T-helper 1 cell (primary cell): ENCODE measurements at regions not wholly inside any gene's neighbourhood (a gene's known extent, or its start where the extent isn't known, plus 50 kb on each side); places are given as distances from the start of the nearest gene placed in this dataset.

Experiments
- DNase-seq, 5 donors: peaks; one replicate each; pipeline ENCODE4 v3.0.0-alpha.2; 2012 to 2020

DNA sequence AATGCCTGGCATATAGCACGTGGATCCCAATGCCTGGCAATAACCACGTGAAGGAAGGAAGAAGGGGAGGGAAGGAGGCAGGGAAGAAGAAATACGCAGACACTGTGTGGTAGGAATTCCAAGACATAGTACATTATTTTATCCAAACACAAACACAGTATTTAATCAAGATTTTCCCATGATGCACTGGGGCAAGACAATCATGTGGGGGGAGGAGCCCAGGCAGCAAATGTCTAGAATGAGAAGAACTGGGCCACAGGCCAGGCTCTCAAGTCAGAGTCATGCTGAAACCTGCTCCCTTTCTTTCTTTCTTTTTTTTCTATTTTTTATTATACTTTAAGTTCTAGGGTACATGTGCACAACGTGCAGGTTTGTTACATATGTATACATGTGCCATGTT is 717.9 kb downstream of the UQCRFS1 start:
- DNase-seq, result no peak

GRCh38 chr19:28494461-28494860 is 718.5 kb downstream of the UQCRFS1 start:
- DNase-seq, result no peak

DNA sequence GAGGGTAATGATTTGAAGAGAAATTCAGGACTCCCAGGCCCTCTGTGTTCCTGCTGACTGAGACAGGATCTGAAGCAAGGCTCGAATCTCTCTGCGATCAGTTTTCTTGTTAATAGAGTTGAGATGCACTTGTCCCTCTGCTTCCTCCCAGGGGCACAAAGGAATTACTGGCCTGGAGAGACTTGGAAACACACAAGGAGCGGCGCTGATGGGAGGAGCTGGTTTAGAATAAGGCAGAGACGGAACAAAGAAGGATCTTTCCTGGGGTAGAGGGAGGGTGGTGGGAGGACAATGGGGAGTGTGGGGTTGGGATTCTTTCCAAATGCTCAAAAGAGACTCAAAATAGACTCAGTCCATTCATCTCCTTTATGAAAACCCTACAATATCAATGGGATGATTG is 719.1 kb downstream of the UQCRFS1 start:
- no peak for DNase-seq

DNA sequence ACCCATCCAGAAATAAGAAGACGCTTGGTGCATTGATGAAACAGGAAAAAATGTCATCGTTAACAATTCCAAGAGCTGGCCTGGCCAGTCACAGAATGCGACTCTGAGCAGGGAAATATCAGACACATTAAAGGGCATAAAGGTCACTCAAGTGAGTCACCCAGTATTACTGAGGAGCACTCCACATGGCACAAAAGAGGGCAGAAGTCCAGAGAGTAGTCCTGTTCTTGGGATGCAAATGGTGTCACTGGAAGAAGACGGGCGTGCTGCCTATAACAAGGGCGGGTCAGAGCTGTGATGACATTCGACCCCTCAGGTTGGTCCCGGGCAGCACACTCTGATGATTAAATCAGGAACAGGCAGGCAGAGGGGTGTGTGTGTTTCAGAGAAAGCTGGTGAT is 720.3 kb downstream of the UQCRFS1 start:
- DNase-seq, result no peak

DNA sequence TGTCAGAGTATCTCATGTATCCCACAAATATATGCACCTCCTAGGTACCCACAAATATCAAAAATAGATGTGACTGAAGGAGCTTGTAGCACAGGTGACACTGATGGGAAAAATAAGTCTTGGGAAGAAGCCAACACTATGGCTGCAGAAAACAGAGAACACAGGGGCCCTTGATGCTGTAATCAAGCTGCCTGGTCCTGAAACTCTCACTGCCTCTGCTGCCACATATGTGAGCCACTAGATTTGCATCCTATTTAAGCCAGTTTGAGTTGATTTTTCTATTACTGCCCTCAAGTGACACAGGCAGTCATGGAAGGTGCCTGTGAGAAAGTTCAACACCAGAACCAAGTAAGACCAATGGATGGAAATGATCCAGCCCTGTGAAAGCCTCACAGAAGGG is 720.8 kb downstream of the UQCRFS1 start:
- no peak for DNase-seq

GRCh38 chr19:28489776-28490175 is 723.2 kb downstream of the UQCRFS1 start:
- DNase-seq, result no peak

DNA sequence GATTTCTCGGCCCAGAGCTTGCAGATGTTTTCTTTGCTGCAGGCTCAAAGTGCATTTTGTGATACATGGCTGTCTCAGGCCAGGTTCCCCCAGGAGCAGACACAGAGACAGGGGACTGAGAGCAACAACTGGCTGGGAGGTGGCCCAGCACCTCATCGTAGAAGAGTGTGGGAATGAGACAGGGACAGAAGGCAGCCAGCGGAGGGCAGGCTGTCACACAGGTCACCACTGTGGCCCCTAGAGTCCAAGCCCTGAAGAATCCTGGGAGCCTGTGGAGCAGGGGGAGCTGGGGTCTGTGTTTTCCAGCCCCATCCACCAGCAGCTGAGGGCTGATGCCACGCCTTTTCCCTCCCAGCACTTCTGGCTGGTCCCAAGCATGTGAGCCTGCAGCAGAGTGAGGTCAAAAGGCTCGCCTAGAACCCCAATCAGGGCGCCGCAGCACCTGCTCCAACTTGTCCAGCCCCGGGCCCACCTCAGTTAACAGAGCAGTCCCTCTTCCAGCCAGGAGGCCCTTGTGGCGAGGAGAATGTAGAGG is 723.8 kb downstream of the UQCRFS1 start:
- DNase-seq, result no peak

DNA sequence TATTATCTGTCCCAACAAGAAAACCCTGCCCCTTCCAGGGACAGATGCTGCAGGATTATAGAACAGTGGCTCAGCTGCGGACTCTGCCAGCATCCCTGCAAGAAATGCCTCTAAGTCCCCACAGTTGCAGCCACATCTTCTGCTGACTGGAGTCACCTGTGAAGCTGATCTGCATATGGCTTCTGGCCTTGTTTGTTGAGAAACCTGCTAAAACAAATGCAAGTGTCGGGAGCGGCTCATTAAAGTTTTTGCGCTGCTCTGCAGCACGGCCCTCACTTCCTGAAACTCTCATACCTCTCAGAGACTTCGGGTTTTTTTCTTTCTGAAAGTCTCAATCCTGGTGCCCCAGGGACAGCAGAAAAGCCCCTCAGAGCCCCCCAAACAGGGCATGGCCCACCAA is 725.0 kb downstream of the UQCRFS1 start:
- no peak for DNase-seq

- DNase-seq, result no peak
Observed at GRCh38 chr19:28486926-28487325, 726.0 kb downstream of the UQCRFS1 start.

GRCh38 chr19:28486473-28486872 is 726.5 kb downstream of the UQCRFS1 start:
- no peak for DNase-seq

GRCh38 chr19:28485292-28485691 is 727.7 kb downstream of the UQCRFS1 start:
- no peak for DNase-seq

GRCh38 chr19:28483197-28483596 is 729.8 kb downstream of the UQCRFS1 start:
- DNase-seq, result no peak

- DNase-seq, result no peak
Observed at GRCh38 chr19:28482221-28482620, 730.7 kb downstream of the UQCRFS1 start.

GRCh38 chr19:28481674-28482073 is 731.3 kb downstream of the UQCRFS1 start:
- DNase-seq, result no peak

DNA sequence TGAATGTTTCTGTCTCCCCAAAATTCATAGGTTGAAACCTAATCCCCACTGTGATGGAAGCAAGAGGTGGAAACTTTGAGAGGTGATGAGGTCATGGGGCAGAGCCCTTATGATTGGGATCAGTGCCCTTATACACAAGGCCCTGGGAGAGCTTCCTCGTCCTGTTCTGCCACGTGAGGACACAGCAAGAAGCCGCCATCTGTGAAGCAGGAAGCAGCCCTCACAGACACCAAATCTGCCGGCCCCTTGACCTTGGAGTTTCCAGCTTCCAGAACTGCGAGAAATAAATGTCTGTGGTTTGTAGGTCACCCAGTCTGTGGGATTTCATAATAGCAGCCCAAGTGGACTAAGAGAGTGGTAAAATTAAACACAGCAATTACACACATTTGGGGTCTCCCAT is 737.4 kb downstream of the UQCRFS1 start:
- no peak for DNase-seq

DNA sequence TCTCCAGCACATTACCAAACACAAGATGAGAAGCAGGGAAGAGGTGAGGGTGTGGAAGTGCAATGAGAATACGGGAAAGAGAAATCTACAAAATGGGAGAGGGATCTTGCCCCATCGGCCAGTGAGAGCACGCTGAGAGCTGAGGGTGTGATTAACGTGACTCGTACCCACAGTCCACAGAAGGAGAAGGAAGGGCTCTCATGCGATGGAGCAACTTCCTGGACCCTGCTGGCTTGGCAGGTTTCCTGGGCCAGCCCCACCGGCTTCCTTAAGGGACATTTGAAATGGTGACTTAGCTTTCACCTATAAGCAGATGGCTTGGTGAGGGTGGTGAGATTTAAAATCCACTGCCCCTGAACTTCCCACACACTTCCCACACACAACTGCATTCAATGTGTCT is 740.1 kb downstream of the UQCRFS1 start:
- DNase-seq, result no peak

GRCh38 chr19:28471731-28472510 is 741.0 kb downstream of the UQCRFS1 start:
- DNase-seq, result no peak

DNA sequence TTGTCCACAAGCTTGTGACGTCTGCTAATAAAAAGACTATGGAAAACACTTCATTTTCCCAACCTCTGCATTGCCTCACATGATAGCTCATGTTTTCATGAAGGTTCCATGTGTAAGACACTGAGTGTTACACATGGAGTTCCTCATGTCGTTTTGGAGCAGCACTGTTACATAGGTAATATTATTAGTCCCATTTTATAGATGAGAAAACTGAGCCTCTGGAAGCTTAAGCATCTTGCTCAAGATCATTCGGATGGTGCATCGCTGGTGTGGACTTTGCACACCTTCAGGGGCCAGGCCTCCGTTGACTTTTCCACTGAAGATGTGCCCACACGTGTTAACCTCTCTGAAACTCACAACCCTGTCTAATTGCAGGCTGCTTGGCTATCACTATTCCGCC is 743.4 kb downstream of the UQCRFS1 start:
- no peak for DNase-seq

- no peak for DNase-seq
Observed at GRCh38 chr19:28468701-28469459, 744.1 kb downstream of the UQCRFS1 start.

- peak in 2 of 5 donors; percentile 13 to 45 for DNase-seq
Observed at GRCh38 chr19:28466107-28467045, 746.6 kb downstream of the UQCRFS1 start.

DNA sequence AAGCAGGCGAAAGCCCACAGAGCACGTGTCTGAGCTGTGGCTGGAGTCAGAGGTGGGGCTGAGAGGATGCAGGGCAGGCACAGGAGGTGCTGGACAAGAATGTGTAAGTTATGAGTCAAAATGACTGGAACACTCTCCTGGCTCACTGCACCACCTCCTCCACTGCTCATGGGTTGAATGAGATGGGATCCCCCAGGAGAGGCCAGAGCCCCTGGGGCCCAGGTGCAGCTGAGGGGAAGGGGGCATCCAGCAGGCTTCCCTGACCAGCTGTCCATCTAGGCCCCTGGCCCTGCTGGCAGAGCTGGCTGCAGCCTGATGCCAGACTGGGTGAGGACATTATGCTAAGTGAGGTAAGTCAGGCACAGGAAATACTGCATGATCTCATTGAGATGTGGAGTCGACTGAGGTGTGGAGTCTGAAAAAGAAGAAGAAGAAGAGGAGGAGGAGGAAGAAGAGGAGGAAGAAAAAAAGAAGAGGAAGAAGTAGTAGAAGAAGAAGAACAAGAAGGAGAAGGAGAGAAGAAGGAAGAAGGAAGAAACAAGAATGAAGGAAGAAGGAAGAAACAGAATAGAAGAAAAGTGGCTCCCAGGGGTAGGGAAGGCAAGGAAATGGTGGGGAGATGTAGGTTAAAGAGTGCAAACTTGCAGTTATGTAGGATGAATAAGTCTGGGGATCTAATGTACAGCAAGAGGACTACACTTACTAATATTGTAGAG is 747.4 kb downstream of the UQCRFS1 start:
- DNase-seq, result no peak

DNA sequence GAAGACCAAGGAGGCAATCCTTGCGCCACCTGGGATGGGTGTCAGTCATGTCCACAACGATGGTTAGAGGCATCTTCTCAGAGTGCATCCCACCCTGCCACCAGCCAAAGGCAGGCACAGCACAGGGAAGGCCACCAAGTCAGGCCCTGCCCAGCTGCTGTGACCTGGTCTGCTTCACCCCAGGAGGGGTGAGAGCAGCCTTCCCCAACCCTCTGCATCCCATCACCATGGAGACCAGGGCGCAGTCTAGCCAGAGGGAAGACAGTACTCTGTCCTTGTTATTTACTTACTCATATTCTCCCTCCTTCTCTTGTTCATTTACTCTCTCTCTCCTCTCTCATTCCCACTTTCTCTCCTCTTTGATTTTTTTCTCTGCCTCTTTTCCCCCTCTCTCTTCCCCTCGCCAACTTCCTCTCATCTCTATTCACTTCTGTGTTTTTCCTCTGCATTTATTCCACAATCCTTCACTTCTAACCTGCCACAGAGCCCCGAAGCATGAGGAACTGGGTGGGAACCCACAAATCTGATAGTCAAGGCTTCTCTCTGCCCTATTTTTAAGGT is 749.4 kb downstream of the UQCRFS1 start:
- DNase-seq, result no peak
